CD4-positive, alpha-beta T cell treated with Interleukin-12 subunit alpha and Interleukin-12 subunit beta, for 1 hour (primary cell): ENCODE measurements at regions not wholly inside any gene's neighbourhood (a gene's known extent, or its start where the extent isn't known, plus 50 kb on each side); places are given as distances from the start of the nearest gene placed in this dataset.

Experiments
- DNase-seq: peaks from one replicate; pipeline ENCODE4 v3.0.0-alpha.2; 2020

DNA sequence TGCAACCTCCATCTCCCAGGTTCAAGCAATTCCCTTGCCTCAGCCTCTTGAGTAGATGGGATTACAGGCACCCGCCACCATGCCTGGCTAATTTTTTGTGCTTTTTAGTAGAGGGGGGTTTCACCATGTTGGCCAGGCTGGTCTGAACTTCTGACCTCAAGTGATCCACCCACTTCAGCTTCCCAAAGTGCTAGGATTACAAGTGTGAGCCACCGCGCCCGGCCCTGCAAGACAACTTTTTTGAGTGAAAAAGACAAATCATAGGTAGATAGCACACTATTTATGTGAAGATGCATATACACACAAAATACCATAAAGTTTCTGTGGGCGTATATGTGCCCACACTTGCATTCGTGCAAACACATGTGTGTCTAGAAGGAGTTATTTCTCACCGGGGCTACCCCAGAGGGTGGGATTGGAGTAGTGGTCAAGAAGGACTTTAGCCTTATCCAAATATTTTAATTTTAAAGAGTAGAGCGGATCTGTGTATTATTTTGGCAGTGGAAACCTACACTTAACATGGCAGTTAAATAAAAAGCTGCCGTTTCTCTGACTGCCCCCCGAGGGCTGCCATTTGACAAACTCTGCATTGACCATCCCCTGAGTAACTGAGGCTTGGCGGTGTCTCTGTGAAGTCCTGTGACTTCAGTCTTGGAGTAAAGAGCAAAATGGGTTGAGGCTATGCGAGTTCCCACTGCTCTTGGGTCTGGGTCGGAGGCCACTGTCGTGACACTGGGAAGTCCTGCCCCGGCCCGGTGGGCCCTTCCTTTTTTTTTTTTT is 93.4 kb upstream of the PTCH1 start:
- no peak for DNase-seq

DNA sequence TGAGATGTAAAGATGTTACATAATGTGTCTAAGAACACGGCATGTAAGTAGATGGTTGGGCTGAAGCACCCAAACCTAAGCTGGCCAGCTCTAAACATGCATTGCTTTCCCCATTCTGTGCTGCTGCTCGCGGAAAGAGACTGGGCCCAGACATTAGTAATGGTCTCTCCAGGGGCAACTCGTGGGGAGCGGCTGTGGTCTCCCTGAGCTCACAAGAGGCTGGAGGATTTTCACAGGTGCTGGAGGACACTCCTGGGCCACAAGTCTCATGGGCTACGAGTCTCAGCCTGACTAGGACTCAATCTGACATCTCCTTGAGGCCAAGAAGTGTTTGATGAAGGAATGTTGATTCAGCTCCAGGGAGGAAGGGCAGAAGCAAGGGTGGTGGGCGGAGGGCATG is 92.7 kb upstream of the PTCH1 start:
- DNase-seq = no peak

DNA sequence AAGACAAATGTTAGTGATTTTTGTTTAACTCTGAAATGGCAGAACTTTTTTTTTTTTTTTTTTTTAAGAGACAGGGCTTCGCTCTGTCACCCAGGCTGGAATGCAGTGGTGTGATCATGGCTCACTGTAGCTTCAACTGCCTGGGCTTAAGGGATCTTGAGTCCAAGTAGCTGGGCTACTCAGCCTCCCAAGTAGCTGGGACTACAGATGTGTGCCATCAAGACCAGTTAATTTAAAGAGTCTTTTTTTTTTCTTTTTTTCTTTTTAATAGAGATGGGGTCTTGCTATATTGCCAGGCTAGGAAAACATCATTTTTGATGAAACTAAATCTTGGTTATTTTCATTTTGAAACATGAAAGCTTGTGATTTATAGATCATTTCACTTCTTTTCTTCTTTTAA is 91.6 kb upstream of the PTCH1 start:
- no peak for DNase-seq

DNA sequence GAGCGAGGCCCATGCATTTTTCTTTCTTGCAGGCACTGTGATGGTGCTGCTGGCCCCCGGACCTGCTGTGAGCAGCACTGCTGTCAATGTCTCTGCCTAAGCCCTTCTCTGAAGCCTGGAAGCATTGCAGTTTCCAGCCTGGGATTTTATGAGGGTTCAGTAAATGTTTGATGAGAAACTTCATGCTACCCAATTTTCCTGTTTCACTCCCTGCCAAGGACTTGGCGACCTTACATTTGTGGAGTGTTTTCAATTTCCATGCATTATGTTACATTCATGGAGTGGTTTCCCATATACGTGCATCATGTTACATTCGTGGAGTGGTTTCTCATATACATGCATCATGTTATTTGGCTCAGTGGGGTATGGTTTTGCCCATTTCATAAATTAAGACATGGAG is 90.7 kb upstream of the PTCH1 start:
- DNase-seq = no peak

DNA sequence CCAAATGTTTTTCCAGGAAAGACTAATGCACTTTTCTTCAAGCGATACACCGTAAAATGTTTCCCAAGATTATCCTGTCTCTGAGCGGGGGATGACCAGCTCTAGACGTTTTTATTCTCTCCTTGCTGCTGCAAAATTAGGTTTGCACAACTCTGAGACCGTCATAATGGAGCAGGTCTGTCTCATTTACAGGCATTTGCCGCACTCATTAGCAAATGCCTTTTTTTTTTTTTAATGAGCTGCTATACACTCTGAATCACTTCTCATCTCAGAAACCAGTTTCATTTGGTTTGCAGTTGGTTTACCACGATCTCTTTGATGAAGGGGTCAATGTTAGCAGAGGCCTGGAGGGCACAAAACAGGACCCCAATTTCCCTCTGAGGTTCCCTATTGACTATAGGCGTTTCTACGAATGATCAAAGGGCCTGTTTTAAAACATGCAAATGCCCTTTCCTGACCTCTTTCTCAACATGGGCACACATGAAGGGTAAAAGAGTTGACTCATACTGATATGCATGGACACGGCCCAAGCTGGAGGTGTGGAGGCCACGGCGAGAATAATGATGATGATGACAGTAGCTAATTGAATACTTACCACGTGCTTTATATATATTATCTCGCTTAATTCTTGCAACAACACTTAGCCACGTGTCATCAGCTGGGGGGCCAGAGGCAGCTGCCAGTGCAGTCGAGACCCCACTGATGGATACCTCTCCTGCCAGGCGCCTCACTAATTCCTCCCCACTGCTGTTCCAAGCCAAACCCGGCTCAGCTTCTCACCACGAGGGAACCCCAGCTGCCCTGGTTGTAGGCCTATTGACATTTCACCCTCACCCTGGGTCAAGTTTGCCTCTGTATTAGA is 89.9 kb upstream of the PTCH1 start:
- no peak for DNase-seq

DNA sequence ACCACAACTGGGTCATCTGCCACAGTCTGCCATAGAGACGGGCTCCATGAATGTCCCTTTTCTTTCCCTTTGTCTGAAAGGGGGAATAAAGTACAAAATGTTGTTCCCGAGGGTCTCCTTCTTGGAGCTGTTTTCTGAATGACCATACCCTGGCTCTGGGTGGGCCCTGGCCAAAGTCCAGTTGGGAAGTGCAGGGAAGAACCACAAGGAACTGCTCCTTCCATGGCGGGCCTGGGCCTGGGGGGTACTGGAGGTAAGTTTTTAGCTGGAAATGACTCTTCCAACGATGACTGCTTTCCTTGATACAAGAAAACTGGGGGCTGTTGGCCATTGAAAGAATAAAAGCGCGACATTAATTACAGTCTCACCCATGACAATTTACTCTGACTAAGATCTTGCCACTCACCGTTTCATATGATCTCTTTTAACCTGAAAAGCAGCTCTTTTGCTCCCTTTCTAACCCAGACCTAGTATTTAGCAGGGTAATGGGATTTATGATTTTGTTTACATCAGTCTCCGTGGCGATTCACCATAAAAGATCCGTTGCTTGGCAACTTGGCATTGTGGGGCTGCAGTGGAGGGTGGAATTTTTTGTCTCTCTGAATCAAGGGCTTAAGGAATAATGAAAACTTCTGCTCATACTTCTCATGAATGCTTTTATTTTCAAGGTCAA is 89.2 kb upstream of the PTCH1 start:
- no peak for DNase-seq

DNA sequence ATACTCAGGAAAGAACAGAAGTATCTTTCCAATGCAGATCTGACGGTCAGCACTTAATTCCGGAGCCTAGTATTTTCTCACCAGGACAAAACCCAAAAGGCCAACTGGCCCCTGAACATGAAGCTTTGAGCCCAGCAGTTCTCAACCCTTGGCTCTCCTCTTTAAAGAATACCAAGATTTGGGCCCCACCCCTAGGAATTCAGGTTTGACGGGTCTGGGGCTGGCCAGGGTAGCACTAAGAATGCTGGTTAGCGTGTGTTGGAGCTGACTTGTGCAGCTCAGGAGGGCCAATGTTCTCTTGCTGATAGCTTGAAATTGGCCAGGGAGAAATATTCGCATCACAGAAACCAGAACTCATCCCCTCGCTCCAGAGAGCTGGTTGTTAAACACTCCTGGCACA is 88.3 kb upstream of the PTCH1 start:
- no peak for DNase-seq

DNA sequence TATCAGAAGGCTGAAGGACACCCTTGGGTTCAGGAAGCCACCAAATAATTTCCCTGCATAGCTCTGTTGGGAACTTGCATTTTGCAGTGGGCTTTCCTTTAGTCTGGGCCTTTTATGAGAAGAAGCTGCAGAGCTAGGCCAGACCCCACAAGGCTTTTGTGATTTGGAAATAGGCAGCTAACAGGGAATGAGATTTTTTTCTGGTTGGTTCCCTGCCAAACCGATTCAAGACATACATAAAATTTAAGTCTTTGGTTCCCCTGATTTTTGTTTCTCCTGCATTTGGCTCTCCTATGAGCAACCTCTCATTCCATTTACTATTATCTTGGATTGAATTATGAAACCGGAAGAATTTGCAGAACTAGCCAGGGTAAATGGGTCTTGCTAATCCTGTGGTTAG is 81.5 kb upstream of the PTCH1 start:
- DNase-seq = no peak

DNA sequence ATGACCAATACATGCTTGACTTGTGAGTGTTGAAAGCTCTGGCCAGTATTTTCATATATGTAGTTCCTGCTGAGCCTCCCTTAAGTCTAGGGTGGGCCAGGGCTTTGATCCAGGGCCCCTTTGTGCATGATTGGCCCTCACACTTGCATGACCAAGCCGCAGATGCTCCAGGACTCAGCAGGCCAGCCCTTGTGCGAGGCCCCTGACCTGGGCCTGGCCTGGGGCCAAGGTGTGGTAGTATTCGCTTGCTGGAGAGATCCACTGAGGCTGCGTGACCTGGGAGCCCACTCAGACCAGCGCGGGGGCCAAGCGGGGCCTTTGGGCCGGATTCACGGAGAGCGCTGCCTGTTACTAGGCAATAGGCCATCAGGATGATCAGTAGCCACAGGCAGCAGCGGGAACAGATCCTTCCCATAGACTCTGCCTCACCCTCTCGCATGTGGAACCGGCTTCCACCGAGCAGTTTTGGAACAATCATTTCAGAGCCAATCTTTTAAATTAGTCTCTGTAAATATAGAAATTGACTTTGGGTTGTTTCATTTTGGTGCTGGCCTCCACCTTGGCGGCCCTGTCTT is 79.0 kb upstream of the PTCH1 start:
- no peak for DNase-seq

DNA sequence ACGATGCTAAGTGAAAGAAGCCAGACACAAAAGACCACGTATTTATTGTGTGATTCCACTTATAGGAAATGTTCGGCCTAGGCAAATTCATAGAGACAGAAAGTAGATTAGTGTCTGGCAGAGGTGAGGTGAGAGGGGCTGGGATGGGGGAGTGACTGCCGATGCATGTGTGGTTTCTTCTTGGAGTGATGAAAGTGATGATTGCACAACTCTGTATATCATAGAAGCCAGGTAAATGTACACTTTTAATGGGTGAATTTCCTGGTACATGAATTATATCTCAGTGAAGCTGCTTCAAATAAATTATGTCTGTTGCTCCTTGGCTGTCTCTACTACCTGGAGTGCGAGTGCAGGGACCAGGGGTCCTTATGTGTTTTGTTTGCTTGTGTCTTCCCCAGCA is 76.2 kb upstream of the PTCH1 start:
- DNase-seq = no peak

DNA sequence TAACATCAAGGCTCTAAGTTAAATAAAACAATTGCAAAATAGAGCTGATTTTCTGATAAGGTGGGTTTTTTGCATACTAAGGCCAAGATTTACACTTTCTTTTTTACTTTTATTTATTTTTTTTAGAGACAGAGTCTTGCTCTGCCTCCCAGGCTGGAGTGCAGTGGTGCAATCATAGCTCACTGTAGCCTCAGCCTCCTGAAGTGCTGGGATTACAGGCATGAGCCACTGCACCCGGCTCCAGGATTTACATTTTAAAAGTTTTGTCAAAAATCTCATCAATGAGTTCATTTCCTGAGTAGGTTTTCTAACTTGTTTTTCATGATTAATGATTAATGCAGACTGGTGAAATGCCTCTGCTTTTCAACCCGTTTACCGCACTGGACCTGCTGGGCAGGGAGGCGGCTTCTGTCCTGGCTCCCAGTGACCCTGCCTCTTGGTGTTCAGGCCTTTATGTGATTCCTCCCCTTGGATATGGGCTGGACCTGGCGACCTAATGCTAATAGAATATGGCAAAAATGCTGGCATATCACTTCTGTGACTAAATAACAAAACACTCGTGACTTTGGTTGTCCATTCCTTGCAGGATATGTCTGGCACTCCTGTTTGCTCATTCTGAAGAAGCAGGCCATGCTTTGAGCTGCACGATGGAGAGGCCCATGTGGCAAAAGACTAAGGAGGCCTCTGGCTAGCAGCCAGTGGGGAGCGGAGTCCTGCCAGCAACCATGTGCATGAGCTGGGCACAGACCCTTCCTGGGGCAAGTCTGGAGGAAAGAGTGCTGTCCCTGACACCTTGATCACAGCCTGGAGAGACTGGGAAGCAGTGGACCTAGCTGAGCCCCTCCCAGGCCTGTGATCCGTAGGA is 72.2 kb upstream of the PTCH1 start:
- no peak for DNase-seq

DNA sequence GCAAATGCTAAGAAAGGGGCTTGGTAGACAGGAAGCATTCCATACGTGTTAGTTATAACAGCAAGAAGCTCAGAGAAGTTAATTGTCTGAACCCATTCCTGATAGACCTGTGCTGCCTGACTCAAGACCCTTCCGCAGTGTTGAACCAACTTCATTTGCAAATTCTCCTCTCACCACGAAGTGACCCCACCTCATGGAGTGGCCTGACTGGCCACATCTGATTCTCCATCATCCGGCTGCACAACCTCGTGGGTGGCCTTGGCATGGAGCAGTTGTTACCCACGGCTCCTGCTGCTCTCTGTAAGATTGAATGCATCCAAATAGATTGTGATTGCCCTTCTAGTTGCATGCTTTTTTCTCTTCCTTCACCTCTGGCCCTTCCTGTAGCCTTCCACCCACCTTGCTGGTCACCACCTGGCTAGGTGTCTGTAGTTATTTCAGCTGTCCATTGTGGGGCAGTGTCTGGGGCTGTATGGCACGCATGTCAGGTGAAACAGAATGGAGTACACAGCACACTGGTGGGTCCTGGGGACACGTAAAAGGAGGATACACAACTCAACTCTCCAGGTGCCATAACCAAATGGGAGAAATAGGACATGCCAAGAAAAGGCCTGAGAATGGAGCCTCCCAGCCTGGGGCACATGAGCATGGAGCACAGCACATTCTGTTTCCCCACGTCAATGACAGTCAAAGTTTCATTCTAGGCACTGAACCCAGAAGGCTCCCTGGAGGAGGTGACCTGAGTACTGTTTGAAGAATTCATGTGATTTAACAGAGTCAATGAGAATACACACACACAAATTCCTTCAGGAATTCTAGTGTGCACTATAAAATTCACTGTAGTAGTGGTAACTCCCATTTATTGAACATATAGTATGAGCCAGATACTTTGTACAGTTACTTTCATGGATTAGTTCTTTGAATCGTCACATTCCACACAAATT is 70.5 kb upstream of the PTCH1 start:
- DNase-seq = no peak

DNA sequence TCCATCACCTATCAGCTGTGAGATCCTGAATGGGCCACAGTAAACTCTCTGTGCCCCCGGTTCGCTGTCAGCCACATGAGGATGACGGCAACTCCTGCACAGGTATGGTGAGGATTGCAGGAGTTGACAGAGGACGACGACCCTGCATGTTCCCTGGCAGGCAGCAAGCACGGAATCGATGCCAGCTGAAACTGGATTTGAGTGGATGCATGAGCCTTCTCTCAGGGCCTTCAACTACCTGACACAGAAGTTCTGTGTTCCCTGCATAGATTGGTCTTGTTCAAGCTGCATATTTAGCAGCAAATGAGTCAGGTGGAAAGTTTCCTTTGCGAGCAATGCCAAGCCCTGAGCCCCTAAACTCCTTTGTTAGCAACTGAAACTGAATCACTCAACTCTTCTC is 69.6 kb upstream of the PTCH1 start:
- no peak for DNase-seq

DNA sequence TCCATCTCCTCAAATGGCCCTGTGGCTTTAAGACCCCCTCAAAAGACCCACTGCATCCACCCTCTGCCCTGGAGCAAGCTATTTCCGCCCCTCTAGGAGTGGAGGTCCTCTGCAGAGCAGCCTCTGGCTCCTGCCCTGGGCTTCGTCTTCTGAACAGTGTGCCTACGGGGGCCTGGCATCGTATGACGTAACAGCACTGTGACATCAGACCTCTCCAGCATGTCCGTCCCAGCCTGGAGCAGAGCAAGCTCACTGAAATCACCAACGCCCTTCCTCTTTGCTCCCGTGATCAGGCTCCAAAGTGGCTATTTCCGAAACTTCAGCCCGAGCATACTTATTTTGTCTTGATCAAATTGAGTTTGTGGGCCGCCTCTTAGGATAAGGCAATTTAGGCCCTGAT is 69.1 kb upstream of the PTCH1 start:
- no peak for DNase-seq

DNA sequence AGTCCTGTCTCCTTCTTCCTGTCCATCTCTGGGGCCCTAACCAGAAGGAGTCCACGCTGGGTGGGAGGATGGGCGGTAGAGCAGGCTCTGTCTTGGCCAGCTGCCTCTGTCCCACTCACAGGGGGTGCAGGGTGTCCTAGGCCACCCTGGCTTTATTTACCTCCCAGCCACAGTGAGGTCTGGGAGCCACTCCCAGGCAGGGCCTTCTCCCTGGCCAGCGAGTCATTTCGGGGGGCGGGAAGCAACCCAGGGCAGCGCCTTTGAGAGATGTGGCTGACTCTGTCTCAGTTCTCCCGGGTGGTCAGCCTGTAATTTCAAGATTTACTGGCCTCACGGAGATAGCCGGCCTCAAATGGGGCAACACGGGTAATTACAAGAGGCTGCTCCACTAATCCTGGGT is 67.4 kb upstream of the PTCH1 start:
- DNase-seq = no peak

DNA sequence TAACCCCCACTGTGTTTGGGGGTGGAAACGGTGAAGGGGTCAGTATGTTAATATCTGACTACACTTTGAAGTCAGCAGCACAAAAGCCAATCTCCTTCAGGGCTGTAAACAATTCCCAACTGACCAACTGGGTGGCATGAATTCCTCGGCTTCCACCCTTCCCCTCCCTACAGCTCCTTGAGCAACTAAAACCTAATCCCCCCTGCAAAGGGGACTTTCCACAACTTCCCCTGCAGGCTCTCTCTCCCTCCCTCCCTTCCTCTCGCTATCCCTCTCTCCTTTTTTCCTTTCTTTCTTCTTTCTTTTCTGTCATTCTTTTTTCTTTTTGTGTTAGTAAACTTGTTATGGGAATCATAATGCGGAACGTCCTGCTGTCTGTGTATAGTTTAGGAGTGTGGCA is 65.1 kb upstream of the PTCH1 start:
- no peak for DNase-seq

DNA sequence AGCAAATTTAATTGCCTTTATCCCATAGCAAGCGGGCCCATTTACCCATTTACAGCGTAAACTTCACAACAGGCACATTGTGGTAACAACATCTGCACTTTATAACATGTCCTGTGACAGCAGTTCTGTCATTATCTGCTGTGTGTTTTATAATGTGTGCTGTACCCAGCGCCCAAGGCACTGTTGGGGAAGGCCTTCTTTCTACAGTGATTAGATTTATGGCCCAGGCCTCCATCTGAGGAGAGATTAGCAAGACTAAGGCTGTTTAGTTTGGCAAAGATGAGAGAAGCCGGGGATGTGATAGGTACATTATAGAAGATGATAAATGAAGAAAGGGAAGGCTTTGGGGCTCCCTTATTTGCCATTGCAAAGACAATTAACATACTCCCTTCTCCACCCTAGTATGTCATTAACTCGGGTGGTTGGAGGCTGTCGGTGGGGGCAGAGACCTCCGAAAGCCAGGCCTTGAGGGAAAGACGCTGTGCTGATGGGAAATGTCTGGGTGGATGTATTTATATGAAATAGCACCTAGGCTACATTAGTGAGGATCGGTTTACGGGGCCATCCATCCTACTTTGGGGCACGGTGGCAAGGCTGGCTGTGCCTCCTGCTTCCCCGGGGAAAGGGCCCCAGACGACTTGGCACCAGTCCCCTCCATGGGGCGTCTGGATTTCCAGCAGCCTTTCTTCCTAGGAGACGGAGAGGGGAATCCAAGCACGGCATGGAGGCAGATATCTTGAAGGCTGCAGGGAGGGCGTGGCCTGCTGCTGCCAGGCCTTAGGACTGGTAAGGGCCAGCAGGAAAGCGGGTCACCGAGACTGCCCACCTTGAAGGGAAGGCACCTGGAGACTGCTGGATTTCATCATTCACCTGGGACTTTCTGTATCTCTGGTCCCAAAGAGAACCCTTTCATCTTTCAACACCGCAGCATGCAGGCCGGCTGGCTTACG is 64.3 kb upstream of the PTCH1 start:
- DNase-seq = no peak

DNA sequence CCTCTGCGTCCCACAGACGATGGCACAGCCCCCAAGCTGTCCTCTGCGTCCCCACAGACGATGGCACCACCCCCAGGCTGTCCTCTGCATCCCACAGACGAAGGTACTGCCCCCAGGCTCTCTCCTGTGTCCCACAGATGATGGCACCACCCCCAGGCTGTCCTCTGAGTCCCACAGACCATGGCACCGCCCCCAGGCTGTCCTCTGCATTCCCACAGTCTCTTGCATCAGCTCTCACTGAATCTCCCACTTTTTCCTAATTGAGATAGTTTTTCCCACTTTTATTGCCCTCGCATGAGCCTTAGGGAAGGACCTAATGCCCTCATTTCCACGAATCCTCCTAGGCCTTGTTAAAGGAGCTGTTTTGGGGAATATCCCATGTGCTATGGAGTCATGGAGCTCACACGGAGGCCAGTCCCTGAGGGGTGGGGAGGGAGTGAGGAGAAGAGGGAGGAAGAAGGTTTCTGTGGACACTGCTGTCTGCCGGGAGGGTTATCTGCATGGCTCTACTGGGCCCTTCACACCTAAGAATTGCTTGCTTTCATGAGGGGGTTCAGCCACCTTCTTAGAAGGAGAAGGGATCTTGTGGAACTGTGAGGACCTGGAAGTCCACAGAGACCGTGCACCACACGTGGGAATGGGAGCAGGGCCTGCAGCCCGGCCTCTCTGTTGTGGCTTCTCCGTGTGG is 58.2 kb upstream of the PTCH1 start:
- DNase-seq = no peak

DNA sequence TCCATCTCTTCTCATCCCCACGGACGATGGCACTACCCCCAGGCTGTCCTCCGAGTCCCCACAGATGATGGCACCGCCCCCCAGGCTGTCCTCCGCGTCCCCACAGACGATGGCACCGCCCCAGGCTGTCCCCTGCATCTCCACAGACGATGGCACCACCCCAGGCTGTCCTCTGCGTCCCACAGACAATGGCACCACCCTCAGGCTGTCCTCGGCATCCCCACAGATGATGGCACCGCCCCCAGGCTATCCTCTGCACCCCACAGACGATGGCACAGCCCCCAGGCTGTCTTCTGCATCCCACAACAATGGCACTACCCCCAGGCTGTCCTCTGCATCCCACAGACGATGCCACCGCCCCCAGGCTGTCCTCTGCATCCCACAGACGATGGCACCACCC is 57.4 kb upstream of the PTCH1 start:
- peak; percentile 39 for DNase-seq

DNA sequence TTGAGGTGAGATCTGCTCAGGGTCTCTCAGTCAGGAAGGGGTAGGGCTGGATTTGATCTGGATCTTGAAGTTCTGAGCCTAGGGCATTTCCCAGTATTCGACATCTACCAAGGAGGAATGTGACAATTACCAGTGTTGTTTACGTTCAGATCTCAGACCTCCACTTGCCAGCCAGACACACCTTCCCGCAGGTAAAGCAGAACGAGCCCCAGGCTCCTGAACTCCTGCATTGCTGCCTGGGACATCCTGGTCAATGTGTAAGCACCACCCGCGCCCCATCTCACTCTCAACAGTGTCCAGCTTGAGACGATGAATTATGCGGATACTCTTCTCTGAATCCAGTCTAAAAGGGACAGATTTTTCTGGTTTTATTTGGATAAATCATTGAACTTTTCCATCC is 56.7 kb upstream of the PTCH1 start:
- no peak for DNase-seq
